GM18870 (cell line): ENCODE measurements at regions not wholly inside any gene's neighbourhood (a gene's known extent, or its start where the extent isn't known, plus 50 kb on each side); places are given as distances from the start of the nearest gene placed in this dataset.

Experiments used
- ATAC-seq: cut with Tn5 transposase; IDR thresholded peaks from one replicate; pipeline ENCODE4 v1.9.1; 2021; ENCODE audit warnings: moderate library complexity; ENCODE audit not compliant: unreplicated experiment

DNA sequence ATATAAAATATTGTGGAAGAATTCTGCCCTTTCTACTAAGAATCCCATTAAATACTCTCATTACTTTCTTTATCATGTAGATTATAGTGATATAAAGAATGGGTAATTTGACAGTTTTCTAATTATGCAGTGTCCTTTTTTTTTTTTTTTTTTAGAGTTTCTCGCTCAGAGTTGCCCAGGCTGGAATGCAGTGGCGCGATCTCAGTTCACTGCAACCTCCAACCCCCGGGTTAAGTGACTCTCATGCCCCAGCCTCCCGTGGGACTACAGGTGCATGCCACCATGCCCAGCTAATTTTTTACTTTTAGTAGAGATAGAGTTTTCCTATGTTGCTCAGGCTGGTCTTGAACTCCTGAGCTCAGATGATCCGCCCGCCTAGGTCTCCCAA, 1143.4 kb upstream of the SORCS1 start:
- no peak for ATAC-seq

GRCh38 chr10:108307250-108307924, 1142.9 kb upstream of the SORCS1 start:
- no peak for ATAC-seq

DNA sequence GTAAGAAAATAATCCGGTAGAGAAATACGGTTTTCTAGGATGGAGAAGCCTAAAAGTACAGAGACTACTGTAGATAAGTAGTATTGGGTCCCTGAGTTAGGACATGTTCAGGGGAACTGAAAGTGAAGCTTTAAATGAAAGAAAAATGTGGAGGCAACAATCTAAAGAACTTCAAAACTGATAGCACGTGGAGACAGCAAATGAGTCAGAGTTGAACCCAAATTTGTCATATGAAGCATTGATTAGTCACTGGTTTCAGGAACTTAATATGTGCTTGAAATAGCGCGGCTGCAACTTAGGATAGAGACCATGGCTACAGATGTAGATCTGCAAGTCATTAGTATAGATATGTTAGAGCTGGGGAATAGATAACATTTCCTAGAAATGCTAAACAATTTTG, 1138.6 kb upstream of the SORCS1 start:
- ATAC-seq = peak; percentile 46

- ATAC-seq = no peak
Observed at GRCh38 chr10:108301002-108301401, 1136.5 kb upstream of the SORCS1 start.

DNA sequence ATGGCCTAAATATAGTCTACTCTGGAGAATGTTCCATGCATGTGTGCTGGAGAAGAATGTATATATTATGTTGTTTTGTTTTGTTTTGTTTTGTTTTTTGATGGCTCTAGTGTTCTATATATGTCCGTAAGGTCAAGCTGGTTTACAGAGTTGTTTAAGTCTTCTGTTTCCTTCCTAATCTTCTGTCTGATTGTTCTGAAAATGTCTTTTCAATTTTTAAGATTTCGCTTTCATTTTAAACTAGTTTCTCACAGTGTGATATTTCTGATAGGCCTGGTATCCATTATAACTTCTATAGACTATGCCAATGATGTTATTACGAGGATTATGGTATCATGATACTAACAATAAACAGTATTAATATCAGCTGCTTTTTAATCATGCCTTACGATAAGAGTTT, 1126.3 kb upstream of the SORCS1 start:
- no peak for ATAC-seq

GRCh38 chr10:108275895-108276685, 1111.6 kb upstream of the SORCS1 start:
- no peak for ATAC-seq

- no peak for ATAC-seq
Observed at GRCh38 chr10:108260383-108260906, 1095.9 kb upstream of the SORCS1 start.

DNA sequence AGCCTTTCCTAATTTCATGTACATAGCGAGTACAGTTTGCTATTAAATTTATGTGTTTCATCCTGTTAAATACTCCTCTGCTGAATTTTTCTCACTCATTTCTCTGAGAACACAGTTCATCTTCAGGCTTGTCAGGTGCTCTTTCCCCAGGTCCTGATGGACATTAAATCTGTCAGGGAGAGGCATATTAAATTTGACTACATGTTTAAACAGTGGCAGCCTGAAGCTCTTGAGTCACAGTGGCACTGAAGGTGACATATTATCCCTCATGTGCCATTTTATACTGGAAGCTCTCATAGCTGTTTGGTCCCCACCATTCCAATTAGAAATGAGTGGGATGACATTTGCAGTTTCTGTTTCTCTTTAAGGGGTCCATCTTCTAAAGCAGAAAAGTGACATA, 1089.6 kb upstream of the SORCS1 start:
- ATAC-seq = no peak

- no peak for ATAC-seq
Observed at GRCh38 chr10:108252771-108253170, 1088.3 kb upstream of the SORCS1 start.

DNA sequence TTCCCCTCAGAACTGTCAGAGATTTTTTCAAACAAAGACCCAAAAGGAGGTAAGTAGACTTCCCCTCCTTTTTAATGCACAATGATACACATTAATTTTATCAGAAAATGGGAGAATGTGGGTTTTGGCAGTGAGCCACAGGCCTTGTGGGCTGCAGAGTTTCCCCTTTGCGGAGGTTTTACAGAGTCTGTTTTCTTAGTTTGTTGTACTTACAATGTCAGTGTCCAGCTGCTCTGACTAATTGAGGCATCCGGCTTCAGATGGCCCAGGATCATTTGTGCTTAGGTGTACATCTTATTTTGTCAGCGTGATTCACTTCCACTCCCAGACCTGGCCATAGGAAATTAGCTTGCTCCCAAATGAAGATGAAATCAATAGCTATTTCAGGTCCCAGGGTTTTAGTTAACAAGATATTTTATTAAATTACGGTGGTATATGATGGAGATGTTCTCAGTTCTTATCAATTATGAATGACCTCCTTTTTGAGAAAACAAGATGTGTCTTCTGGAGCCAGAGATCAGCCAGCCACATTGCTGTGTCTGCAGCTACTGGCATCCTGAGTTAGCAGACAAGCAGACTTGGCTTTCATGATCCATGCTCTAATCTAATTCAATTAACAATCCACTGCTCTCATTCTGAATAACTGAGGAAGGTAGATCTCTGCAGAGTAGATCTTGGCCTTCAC, 1086.6 kb upstream of the SORCS1 start:
- no peak for ATAC-seq

DNA sequence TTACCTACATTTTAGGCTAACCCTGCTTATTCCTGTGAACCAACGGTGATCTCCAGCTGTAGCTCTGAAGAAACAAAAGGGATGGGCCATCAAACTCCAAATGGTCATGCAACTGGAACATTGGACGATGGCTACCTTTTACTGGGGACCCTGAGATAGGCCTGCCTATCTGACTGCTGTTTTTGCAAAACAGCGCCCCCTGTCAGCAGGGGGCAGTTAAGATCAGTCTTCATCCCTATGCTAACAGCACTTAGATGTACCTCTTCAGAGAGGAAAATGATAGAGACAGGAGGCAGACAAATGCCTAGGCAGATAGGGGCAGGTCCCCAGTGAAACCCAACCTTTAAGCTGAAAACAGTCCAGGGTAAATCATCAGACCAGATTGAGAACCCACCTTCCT, 1085.4 kb upstream of the SORCS1 start:
- ATAC-seq = no peak

DNA sequence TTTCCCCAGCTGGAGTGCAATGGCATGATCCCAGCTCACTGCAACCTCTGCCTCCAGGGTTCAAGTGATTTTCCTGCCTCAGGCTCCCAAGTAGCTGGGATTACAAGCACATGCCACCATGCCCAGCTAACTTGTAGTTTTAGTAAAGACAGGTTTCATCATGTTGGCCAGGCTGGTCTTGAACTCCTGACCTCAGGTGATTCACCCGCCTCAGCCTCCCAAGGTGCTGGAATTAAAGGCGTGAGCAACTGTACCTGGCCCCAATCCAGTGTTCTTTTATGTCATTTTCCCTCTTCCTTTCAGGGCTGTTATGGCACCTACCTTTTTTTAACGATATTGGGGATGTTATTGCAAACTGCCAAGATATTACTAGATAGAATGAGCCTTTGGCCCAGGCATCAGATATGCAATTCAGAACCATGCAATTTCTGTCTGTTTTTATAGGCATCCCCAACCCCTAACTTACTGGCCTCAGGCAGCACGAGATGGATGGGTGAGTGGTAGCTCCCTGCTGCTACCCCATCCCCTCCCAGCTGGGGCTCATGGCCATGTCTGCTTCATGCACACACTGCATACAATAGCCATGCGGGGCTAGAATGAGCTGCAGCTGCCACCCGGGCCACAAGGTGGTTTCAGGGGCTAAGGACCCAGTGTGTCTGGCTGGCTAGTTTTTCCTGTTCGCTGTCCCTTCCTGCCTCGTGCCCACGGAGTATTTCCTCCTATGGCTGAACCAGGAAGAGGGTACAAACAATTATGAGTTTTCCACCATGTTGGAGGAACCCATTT, 1080.1 kb upstream of the SORCS1 start:
- ATAC-seq = no peak

GRCh38 chr10:108241166-108241565, 1076.7 kb upstream of the SORCS1 start:
- no peak for ATAC-seq

GRCh38 chr10:108238261-108238660, 1073.8 kb upstream of the SORCS1 start:
- no peak for ATAC-seq

DNA sequence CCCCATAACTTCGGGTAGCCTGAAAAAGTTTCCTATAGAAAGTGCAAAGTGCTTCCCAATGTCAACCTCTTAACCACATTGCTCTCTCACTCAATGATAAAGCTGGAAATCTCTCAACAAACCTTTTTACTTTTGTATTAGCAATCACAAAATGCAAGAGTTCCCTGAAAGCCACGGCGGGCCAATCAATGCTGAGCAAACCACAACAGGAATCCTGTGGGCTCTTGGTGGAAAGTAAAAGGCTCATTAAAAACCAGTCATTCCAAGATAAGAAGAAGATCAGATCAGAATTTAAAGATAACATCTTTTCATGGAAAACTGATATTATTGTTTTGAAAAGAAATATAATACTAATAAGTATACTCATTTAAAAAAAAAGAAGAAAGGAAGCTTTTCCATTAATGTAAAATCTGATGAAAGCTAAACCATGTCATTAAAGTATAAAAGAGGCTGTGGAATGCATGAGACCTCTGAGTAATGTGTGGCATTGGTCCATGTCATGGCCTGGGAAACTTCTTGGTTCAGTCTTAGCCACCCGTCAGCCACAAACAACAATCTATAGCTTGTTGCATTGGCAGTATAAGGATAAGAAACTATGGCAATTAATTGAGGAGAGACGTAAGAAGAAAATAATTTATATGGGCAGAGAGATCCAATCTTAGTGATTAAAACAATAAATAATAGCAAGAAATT, 1066.1 kb upstream of the SORCS1 start:
- ATAC-seq = no peak

GRCh38 chr10:108208732-108209131, 1044.2 kb upstream of the SORCS1 start:
- no peak for ATAC-seq

DNA sequence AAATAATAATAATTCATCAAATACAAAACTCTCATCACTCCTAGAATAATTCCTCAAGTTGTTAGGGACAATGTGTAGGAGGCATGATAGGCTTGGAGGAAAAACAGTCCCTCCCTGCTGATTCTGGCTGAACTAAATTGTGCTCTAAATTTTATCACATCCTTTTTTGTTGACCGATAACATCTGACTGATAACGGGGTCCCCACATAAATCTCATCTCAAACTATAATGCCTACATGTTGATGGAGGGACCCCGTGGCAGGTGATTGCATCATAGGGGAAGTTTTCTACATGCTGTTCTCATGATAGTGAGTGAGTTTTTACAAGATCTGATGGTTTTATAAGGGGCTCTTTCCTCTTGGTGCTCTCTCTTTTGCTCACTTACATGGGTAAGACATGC, 1043.5 kb upstream of the SORCS1 start:
- ATAC-seq = no peak

DNA sequence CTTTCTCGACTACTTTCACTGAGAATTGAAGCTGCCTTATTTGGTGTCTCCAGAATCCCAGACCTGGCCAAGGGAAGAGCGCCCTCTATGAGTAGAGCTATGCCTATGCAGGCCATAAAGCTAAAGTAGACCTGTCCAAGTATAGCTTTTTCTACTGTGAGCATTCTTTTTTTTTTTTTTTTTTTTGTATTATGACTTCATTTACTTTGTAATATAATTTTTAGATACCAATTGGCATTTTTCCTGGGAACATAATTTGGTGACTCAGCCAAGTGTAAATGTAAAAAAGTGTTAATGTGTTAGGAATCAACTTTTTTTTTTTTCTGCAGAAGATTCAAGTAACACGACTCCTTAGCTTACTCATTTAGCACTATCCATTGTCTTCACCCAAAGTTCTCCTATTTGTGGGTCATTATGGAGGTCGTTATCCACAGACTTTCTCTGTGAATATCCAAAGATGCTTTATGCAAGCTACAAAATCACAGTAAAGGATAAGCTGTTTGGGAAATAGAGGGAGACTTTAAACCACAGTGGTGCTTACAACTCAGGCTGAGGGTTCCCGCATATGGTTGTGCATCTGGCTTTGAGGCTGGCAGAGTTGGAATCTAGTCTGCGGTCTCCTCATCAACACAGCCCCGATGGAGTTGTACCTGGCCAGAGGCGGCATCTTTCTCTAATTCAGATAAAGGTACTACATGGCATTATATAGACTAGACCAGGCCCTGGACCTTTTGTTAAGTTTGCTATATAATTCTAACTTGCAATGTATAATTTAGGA, 1040.2 kb upstream of the SORCS1 start:
- peak; percentile 63 for ATAC-seq

DNA sequence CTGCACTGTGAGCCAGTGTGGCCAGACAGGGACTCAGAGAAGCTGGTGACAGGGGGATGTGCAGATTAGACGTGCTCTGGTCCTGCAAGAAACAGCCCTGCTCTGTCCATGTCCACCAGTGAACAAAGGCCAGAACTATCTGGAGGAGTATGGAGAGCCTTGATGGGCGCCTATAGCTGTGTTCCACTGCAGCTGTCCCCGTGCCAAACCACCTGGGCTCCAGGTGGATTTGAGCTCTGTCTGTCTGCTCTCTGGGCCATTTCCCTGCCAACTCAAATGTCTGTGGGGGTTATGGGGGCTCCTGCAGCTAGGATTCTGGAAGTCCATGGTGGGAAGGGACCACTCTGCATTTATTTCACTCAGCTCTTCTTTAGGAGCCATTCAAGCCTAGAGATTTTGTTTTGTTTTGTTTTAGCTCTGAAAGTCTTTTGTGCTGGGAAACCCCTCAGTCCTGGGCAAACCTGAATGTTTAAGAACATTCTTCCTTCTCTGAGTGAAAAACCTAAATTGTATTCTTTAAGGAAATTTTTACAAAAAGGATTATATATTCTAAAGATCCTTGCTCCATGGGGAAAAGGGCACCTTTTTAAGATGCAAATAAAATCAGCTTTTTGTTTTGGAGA, 1039.5 kb upstream of the SORCS1 start:
- ATAC-seq = peak; percentile 4
